ENCODE measurements at regions not wholly inside any gene's neighbourhood (a gene's known extent, or its start where the extent isn't known, plus 50 kb on each side); places are given as distances from the start of the nearest gene placed in this dataset.

DNA sequence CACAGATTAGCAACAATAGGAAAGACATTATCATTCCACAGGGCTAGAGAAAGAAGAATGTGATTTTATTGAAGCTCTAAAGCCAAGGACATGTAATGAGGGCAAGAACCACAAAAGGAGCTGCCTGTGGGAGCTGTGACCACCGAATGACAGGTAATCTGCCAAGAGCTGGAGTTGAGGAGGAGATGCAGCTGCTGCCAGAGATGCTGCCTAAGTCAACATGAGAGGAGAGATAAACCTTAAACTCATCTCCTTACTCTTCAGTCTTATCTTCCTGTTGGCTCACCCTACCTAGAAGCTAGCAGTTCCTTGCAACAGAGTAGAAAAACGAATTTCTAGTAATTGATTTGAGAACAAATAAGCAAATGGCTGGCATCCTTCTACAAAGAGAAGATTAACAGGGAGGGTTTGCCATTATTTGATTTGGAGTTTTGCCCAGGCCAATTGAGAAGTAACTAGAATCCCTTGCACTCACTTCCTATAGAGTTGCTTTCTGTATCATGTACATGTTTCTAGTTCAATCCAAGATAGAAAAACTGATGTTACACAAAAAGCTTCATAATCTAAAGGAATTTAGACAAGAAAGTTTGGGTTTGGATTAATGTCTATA is 539.2 kb downstream of the TLE1 start:
- TF ChIP-seq POLR2A (IDR thresholded peaks at IDR 0.05): no peak
- TF ChIP-seq CTCF (IDR thresholded peaks at IDR 0.05): no peak

Measured in adrenal gland (tissue), 5 donors.